DOHH2 (cell line): ENCODE measurements at regions not wholly inside any gene's neighbourhood (a gene's known extent, or its start where the extent isn't known, plus 50 kb on each side); places are given as distances from the start of the nearest gene placed in this dataset.

Source experiments
- H3F3A ChIP-seq: fragments of 200-600 bp; sonication (generic), shearing (Covaris generic); 2 replicates; pipeline ENCODE4 v1.6.0; 2016; ENCODE audit warnings: antibody characterized with exemption, mild to moderate bottlenecking; ENCODE audit not compliant: control insufficient read depth, insufficient read depth
- H3K27ac ChIP-seq: fragments of 200-600 bp; sonication (generic); 2 replicates; pipeline ENCODE4 v1.5.1; 2014; ENCODE audit warnings: low read depth, mild to moderate bottlenecking, low read length, moderate library complexity
- H3K27me3 ChIP-seq: fragments of 200-600 bp; sonication (generic); 2 replicates; pipeline ENCODE4 v1.6.1; 2014; ENCODE audit warnings: mild to moderate bottlenecking, low read length, mixed read lengths; ENCODE audit not compliant: control insufficient read depth
- H3K36me3 ChIP-seq: fragments of 200-600 bp; sonication (generic); 2 replicates; pipeline ENCODE4 v1.6.1; 2014; ENCODE audit warnings: mild to moderate bottlenecking, low read length, moderate library complexity, mixed read lengths; ENCODE audit not compliant: control insufficient read depth
- H3K4me1 ChIP-seq: fragments of 200-600 bp; sonication (generic); 2 replicates; pipeline ENCODE4 v1.6.1; 2014; ENCODE audit warnings: mild to moderate bottlenecking, low read length, mixed read lengths; ENCODE audit not compliant: control insufficient read depth
- H3K4me2 ChIP-seq: fragments of 200-600 bp; sonication (generic); 2 replicates; pipeline ENCODE4 v1.6.0; 2014; ENCODE audit warnings: mild to moderate bottlenecking, low read length, moderate library complexity
- H3K4me3 ChIP-seq: fragments of 200-600 bp; sonication (generic); 2 replicates; pipeline ENCODE4 v1.5.1; 2014; ENCODE audit warnings: mild to moderate bottlenecking, low read length, mixed read lengths
- H3K79me2 ChIP-seq: fragments of 200-600 bp; sonication (generic); 2 replicates; pipeline ENCODE4 v1.6.1; 2014; ENCODE audit warnings: mild to moderate bottlenecking, low read length, mixed read lengths; ENCODE audit not compliant: control insufficient read depth
- H3K9me2 ChIP-seq: fragments of 200-600 bp; sonication (generic); replicated peaks from 2 replicates; pipeline ENCODE4 v1.6.1; 2014; ENCODE audit warnings: mild to moderate bottlenecking, low read length, mixed read lengths; ENCODE audit not compliant: control insufficient read depth
- H3K9me3 ChIP-seq: fragments of 200-600 bp; sonication (generic); 2 replicates; pipeline ENCODE4 v1.6.1; 2014; ENCODE audit warnings: antibody characterized with exemption, low read length, mixed read lengths; ENCODE audit not compliant: control insufficient read depth, insufficient read depth
- H4K20me1 ChIP-seq: fragments of 200-600 bp; sonication (generic); 2 replicates; pipeline ENCODE4 v1.6.0; 2014; ENCODE audit warnings: low read depth, mild to moderate bottlenecking, antibody characterized with exemption, low read length, moderate library complexity; ENCODE audit not compliant: control insufficient read depth, insufficient read depth
- EZH2phosphoT487 ChIP-seq: fragments of 200-600 bp; sonication (generic); IDR thresholded peaks from 2 replicates; pipeline ENCODE4 v1.6.1; 2017; ENCODE audit warnings: borderline replicate concordance, mild to moderate bottlenecking, antibody characterized with exemption, low read length, moderate library complexity, mixed read lengths
- TF ChIP-seq, protein P1 (sequence below): fragments of 200-600 bp; sonication (generic); IDR thresholded peaks from one replicate; pipeline ENCODE4 v1.5.1; 2014; ENCODE audit warnings: antibody characterized with exemption, mild to moderate bottlenecking, low read depth, low read length; ENCODE audit not compliant: poor library complexity, severe bottlenecking

DNA sequence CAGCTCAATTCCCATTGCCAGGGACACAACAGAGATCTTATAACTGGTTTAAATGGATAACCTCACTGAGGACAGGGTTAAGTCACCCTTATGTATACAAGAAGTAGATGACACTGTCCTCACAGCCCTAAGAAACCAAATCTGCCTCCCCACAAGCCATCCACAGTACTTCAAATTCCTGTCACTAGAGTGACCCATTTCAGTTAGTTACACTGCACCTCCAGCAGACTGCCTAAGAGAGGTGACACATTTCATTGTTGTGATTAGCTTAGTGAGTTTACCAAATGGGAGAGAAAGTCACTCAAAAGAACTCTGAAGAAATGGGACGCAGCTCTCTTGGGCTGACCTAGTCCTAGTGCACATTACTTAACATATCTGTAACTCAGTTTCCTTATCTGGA lies 53.6 kb upstream of the HTR1A start:
- Histone ChIP-seq H3K36me3 (no peaks in the 10 kb centered on the region), H3K79me2 (no peaks in the 10 kb centered on the region), H3K9me2 (no peaks in the 10 kb centered on the region), H3K4me1 (no peaks in the 10 kb centered on the region), H3K27me3 (no peaks in the 10 kb centered on the region), H4K20me1 (no peaks in the 10 kb centered on the region), H3F3A (no peaks in the 10 kb centered on the region), H3K4me2 (no peak overlapping the region), H3K9me3 (no peaks in the 10 kb centered on the region), H3K4me3 (no peak overlapping the region), H3K27ac (no peak overlapping the region)
- TF ChIP-seq, protein P1, sequence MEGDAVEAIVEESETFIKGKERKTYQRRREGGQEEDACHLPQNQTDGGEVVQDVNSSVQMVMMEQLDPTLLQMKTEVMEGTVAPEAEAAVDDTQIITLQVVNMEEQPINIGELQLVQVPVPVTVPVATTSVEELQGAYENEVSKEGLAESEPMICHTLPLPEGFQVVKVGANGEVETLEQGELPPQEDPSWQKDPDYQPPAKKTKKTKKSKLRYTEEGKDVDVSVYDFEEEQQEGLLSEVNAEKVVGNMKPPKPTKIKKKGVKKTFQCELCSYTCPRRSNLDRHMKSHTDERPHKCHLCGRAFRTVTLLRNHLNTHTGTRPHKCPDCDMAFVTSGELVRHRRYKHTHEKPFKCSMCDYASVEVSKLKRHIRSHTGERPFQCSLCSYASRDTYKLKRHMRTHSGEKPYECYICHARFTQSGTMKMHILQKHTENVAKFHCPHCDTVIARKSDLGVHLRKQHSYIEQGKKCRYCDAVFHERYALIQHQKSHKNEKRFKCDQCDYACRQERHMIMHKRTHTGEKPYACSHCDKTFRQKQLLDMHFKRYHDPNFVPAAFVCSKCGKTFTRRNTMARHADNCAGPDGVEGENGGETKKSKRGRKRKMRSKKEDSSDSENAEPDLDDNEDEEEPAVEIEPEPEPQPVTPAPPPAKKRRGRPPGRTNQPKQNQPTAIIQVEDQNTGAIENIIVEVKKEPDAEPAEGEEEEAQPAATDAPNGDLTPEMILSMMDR = no peak
- TF ChIP-seq EZH2phosphoT487 = no peak
